CD4-positive, CD25-positive, alpha-beta regulatory T cell (primary cell): ENCODE measurements at regions not wholly inside any gene's neighbourhood (a gene's known extent, or its start where the extent isn't known, plus 50 kb on each side); places are given as distances from the start of the nearest gene placed in this dataset.

ENCODE experiments used
- ATAC-seq, 2 donors: fragments of 150-1000 bp; cut with Tn5 transposase; one replicate each; pipeline ENCODE4 v1.10.0; 2021; ENCODE audit warnings: low read depth in 2 of 2, moderate number of reproducible peaks in 2 of 2, moderate library complexity in 1 of 2
- DNase-seq, 3 donors: peaks; one replicate each; pipeline versions ENCODE4 v3.0.0 to v3.0.0-alpha.2; 2012 to 2022; ENCODE audit warnings: mixed read lengths in 1 of 3
- H3K27ac ChIP-seq: one replicate; pipeline ENCODE4 v1.7.0; 2013; ENCODE audit warnings: mild to moderate bottlenecking, low read length; ENCODE audit not compliant: insufficient read depth, poor library complexity, severe bottlenecking
- H3K27me3 ChIP-seq: one replicate; pipeline ENCODE4 v1.7.0; 2013; ENCODE audit warnings: low read length; ENCODE audit not compliant: control insufficient read depth, insufficient read depth
- H3K36me3 ChIP-seq: one replicate; pipeline ENCODE4 v1.7.0; 2013; ENCODE audit warnings: mild to moderate bottlenecking, low read length, moderate library complexity; ENCODE audit not compliant: control insufficient read depth, insufficient read depth
- H3K4me1 ChIP-seq: 2 replicates; pipeline ENCODE4 v1.7.0; 2013; ENCODE audit warnings: mild to moderate bottlenecking, low read length; ENCODE audit not compliant: insufficient read depth, control insufficient read depth, poor library complexity, severe bottlenecking
- H3K4me3 ChIP-seq: one replicate; pipeline ENCODE4 v1.7.0; 2013; ENCODE audit warnings: low read depth, mild to moderate bottlenecking, low read length, moderate library complexity
- H3K9me3 ChIP-seq, 2 experiments: 1 replicate in 1 of 2; 2 replicates in 1 of 2; pipeline ENCODE4 v1.7.0; 2013; ENCODE audit warnings: low read length in 2 of 2, mild to moderate bottlenecking in 1 of 2, moderate library complexity in 1 of 2; ENCODE audit not compliant: control insufficient read depth in 2 of 2
- H3K27ac Mint-ChIP-seq, 3 donors: one replicate each; pipeline ENCODE4 v1.8.0; 2020 to 2022; ENCODE audit warnings: mild to moderate bottlenecking in 3 of 3, mixed read lengths in 3 of 3, moderate library complexity in 2 of 3
- H3K27me3 Mint-ChIP-seq: one replicate; pipeline ENCODE4 v1.8.0; 2022; ENCODE audit warnings: mild to moderate bottlenecking, mixed read lengths
- H3K36me3 Mint-ChIP-seq: one replicate; pipeline ENCODE4 v1.8.0; 2020; ENCODE audit warnings: mixed read lengths
- H3K4me1 Mint-ChIP-seq, 4 donors: one replicate each; pipeline ENCODE4 v1.8.0; 2020 to 2022; ENCODE audit warnings: mixed read lengths in 4 of 4, mild to moderate bottlenecking in 1 of 4
- H3K4me3 Mint-ChIP-seq, 4 donors: one replicate each; pipeline ENCODE4 v1.8.0; 2020 to 2022; ENCODE audit warnings: mild to moderate bottlenecking in 4 of 4, mixed read lengths in 4 of 4, moderate library complexity in 3 of 4
- H3K9me3 Mint-ChIP-seq, 7 donors: one replicate each; pipeline ENCODE4 v1.8.0; 2020 to 2022; ENCODE audit warnings: mixed read lengths in 7 of 7, mild to moderate bottlenecking in 3 of 7, moderate library complexity in 2 of 7

DNA sequence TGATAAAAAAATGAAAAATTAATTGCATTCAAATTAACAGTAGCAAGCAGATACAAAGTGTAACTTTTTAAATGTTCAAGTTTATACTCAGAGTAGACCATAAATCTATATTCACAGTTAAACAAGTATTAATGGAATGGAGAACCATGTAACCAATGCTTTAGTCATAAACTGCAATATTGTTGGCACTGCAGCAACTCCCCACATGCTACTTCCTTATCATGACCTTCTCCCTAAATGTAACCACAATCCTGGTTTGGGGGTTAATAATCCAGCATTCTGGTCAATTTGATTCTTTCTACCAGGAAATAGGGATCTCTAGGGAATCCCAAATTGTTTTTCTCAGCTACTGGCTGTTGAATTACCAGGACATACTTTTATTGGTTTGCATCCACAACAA is 223.9 kb upstream of the DCAF8L1 start:
- no peaks in the 10 kb centered on the region for H3K36me3 Mint-ChIP-seq
- no peaks in the 10 kb centered on the region for H3K27me3 Mint-ChIP-seq
- H3K9me3 Mint-ChIP-seq, result peaks cover 0 to 11% (median 4%) of the 10 kb centered on the region in 7 donors

DNA sequence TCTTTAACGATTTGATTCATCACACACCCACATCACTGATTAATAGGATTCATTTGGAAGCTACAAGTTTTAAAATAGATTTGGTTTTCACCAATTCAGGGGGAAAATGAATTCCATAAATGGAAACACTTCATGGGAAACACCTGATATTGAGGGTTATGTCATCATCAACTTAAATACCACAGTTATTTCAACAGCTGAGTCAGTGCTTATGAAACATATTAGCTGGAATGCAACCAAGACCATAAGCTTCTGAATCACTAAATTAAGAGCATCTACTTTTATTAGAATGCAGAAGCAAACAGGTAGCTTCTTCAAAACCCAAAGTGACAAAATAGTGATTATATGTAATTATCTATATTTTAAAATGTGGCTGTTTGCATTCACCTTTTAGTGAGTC is 207.8 kb upstream of the DCAF8L1 start:
- no peak overlapping the region for H3K4me3 ChIP-seq
- no peaks in the 10 kb centered on the region for H3K36me3 Mint-ChIP-seq
- H3K27me3 ChIP-seq, result no peaks in the 10 kb centered on the region
- no peak overlapping the region for H3K27ac ChIP-seq
- H3K9me3 ChIP-seq, result no peaks in the 10 kb centered on the region
- H3K4me3 Mint-ChIP-seq, result no peak overlapping the region
- no peak overlapping the region for H3K27ac Mint-ChIP-seq
- DNase-seq (no peak), ATAC-seq (no peak)
- H3K4me1 Mint-ChIP-seq, result no peaks in the 10 kb centered on the region
- H3K9me3 Mint-ChIP-seq, result peaks cover 0 to 10% (median 3%) of the 10 kb centered on the region in 7 donors
- H3K4me1 ChIP-seq, result no peaks in the 10 kb centered on the region
- no peaks in the 10 kb centered on the region for H3K27me3 Mint-ChIP-seq
- H3K36me3 ChIP-seq, result no peaks in the 10 kb centered on the region

More for the DNA sequence above, 223.9 kb upstream of the DCAF8L1 start:
- H3K4me3 Mint-ChIP-seq, result no peak overlapping the region
- H3K27ac ChIP-seq, result no peak overlapping the region
- no peaks in the 10 kb centered on the region for H3K9me3 ChIP-seq
- no peaks in the 10 kb centered on the region for H3K27me3 ChIP-seq
- no peaks in the 10 kb centered on the region for H3K4me1 Mint-ChIP-seq
- ATAC-seq (no peak), DNase-seq (no peak)
- no peak overlapping the region for H3K27ac Mint-ChIP-seq
- H3K36me3 ChIP-seq, result no peaks in the 10 kb centered on the region
- H3K4me1 ChIP-seq, result no peaks in the 10 kb centered on the region
- no peak overlapping the region for H3K4me3 ChIP-seq

DNA sequence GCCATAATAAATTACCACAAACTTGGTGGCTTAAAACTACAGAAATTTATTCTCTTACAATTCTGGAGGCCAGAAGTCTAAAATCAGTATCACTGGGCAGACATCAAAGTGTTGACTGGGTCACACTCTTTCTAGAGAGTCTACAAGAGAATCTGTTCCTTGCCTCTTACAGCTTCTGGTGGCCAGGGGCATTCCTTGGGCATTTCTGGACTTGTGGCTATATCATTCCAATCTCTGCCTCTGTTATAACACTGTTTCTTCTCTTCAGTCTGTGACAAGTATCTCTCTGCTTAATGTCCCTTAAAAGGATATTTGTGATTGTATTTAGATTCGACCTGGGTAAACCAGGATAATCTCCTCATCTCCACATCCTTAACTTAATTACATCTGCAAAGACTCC is 207.3 kb upstream of the DCAF8L1 start:
- Mint-ChIP-seq H3K9me3 (peaks cover 0 to 10% (median 3%) of the 10 kb centered on the region in 7 donors), H3K4me3 (no peak overlapping the region), H3K36me3 (no peaks in the 10 kb centered on the region), H3K27ac (no peak overlapping the region), H3K4me1 (no peaks in the 10 kb centered on the region), H3K27me3 (no peaks in the 10 kb centered on the region)
- H3K4me3 ChIP-seq, result no peak overlapping the region
- H3K27me3 ChIP-seq, result no peaks in the 10 kb centered on the region
- no peak overlapping the region for H3K27ac ChIP-seq
- ATAC-seq (no peak), DNase-seq (no peak)
- no peaks in the 10 kb centered on the region for H3K9me3 ChIP-seq
- no peaks in the 10 kb centered on the region for H3K4me1 ChIP-seq
- H3K36me3 ChIP-seq, result no peaks in the 10 kb centered on the region

DNA sequence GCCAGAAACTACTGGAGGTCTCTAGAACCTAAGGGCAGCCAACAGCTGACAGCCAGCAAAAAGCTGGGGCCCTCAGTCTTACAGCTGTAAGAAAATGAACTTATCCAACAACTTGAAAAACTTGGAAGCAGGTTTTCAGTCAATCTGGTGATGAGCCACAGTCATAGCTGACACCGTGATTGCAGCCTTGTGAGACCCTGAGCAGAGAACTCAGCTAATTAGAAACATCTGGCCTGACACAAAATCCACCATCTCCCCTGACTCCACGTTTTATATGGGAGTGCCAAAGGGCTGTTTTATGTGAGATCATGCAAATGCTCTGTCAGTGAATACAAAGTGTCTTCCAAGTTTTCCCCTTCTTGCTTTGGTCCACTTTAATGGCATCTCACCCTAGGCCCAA is 198.8 kb upstream of the DCAF8L1 start:
- no peaks in the 10 kb centered on the region for H3K9me3 ChIP-seq
- H3K36me3 Mint-ChIP-seq, result no peaks in the 10 kb centered on the region
- ATAC-seq, result no peak

DNA sequence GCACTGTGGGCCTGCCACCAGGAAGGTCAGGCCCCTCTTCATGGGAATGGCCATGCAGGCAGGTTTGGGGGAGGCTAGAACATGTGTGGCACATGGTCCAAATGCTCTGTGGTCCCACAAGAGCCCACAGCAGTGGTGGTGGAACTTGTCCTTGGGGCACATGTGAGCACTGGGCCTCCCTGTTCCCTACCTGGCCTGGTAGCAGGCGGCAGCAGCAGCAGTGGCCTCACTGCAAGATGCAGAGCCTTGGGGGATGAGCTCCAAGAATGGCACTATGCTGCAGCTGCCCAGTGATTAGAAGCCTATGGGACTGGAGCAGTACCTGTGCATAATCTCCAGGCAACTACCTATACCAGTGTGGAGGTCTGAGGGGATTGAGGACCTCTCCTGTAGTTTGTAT is 197.0 kb upstream of the DCAF8L1 start:
- Histone ChIP-seq H3K9me3 (no peaks in the 10 kb centered on the region), H3K36me3 (no peaks in the 10 kb centered on the region), H3K4me1 (no peaks in the 10 kb centered on the region), H3K4me3 (no peak overlapping the region), H3K27me3 (no peaks in the 10 kb centered on the region), H3K27ac (no peak overlapping the region)
- Mint-ChIP-seq H3K9me3 (peaks cover 0 to 8% (median 0%) of the 10 kb centered on the region in 7 donors), H3K4me1 (no peaks in the 10 kb centered on the region), H3K4me3 (no peak overlapping the region), H3K27me3 (no peaks in the 10 kb centered on the region), H3K36me3 (no peaks in the 10 kb centered on the region), H3K27ac (no peak overlapping the region)
- no peak for ATAC-seq
- no peak for DNase-seq

More for the DNA sequence above, 198.8 kb upstream of the DCAF8L1 start:
- no peak overlapping the region for H3K4me3 ChIP-seq
- H3K27me3 ChIP-seq, result no peaks in the 10 kb centered on the region
- DNase-seq, result no peak
- H3K4me3 Mint-ChIP-seq, result no peak overlapping the region
- peaks cover 0 to 5% (median 0%) of the 10 kb centered on the region in 7 donors for H3K9me3 Mint-ChIP-seq
- no peak overlapping the region for H3K27ac ChIP-seq
- H3K27ac Mint-ChIP-seq, result no peak overlapping the region
- no peaks in the 10 kb centered on the region for H3K36me3 ChIP-seq
- no peaks in the 10 kb centered on the region for H3K27me3 Mint-ChIP-seq
- no peaks in the 10 kb centered on the region for H3K4me1 ChIP-seq
- H3K4me1 Mint-ChIP-seq, result no peaks in the 10 kb centered on the region

DNA sequence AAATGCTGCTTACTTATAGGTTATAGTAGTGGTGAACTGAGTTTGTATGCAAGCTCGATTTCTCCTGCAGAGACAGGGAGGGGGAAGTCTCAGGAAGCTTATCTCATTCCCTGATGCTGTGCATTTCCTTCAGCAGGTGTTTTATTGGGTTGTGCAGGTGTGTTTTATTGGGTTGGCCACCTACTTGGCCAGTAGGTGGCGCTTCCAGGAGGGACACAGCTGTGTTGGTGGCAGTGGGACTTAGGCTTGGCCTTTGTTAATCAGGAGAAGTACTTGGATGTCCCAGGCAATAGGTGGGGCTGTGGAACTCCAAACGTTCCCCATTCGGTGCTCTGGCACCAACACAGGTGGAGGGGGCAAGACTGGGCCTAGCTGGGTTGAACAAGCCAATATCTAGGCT is 196.0 kb upstream of the DCAF8L1 start:
- Histone ChIP-seq H3K27me3 (no peaks in the 10 kb centered on the region), H3K9me3 (no peaks in the 10 kb centered on the region), H3K4me3 (no peak overlapping the region), H3K4me1 (no peaks in the 10 kb centered on the region), H3K36me3 (no peaks in the 10 kb centered on the region), H3K27ac (no peak overlapping the region)
- Mint-ChIP-seq H3K27me3 (no peaks in the 10 kb centered on the region), H3K4me1 (no peaks in the 10 kb centered on the region), H3K4me3 (no peak overlapping the region), H3K27ac (no peak overlapping the region), H3K9me3 (peaks cover 0 to 11% (median 0%) of the 10 kb centered on the region in 7 donors), H3K36me3 (no peaks in the 10 kb centered on the region)
- no peak for DNase-seq
- ATAC-seq, result no peak

DNA sequence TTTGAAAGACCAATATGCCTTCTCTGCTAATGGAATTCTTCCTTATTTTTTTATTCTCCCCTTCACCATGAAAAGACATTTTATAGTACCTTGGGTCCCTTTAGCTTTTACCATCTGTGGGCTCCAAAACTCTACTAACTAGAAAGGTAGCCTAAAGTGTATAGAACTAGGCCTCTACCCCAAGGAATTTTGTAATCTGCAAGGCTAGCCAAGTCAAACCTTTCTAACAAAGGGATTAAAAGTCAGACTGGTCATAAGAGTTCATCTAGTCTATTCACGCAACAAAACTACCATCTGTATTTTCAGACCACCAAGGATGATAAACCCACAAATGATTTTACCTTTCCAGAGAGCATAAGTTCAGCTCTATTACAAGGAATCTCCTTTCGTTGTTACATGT is 189.5 kb upstream of the DCAF8L1 start:
- Mint-ChIP-seq H3K27me3 (no peaks in the 10 kb centered on the region), H3K4me3 (no peak overlapping the region), H3K4me1 (no peaks in the 10 kb centered on the region), H3K9me3 (peaks cover 0 to 19% (median 0%) of the 10 kb centered on the region in 7 donors), H3K27ac (no peak overlapping the region), H3K36me3 (no peaks in the 10 kb centered on the region)
- DNase-seq, result no peak
- Histone ChIP-seq H3K36me3 (no peaks in the 10 kb centered on the region), H3K4me1 (no peaks in the 10 kb centered on the region), H3K9me3 (no peaks in the 10 kb centered on the region), H3K4me3 (no peak overlapping the region), H3K27ac (no peak overlapping the region), H3K27me3 (no peaks in the 10 kb centered on the region)
- ATAC-seq, result no peak

DNA sequence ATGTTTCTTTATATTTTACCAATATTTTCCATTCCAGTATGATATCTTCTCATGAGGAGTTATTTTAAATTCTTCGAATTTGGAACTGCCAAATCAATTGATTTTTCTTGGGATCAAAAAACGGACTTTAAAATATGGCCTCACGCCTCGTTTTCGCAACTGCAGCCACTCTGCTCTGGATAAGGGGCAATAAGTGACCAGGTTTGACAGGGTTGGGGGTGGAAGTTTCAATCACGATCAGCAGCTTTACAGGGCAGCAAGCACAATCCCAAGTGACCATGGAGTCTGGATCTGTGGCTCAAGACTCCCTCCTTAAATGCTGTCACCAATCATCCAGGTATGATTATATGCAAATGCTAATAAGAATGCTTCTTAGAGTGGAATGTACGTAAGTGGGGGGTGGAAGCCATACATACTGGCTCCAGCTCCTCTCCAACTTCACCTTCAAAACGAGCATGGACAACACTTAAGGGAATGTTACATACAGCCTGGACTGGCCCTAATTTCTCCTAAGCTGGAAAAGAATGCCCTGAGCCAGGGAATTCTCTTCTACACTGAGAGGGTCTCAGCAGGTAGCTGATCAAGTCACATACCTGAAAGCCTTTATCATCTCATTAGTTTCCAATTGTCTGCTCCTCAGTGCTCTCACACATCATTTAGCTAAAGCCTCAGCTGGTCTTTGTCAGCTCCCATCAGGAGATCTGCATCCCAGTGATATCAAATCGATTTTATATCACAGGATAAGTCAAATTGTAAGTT is 176.9 kb upstream of the DCAF8L1 start:
- no peak overlapping the region for H3K4me3 ChIP-seq
- H3K9me3 Mint-ChIP-seq, result peaks cover 0 to 2% (median 0%) of the 10 kb centered on the region in 7 donors
- no peaks in the 10 kb centered on the region for H3K27me3 Mint-ChIP-seq
- H3K27ac Mint-ChIP-seq, result no peak overlapping the region
- no peak for ATAC-seq
- DNase-seq, result no peak
- no peak overlapping the region for H3K4me3 Mint-ChIP-seq
- H3K27me3 ChIP-seq, result no peaks in the 10 kb centered on the region
- no peak overlapping the region for H3K27ac ChIP-seq
- H3K36me3 ChIP-seq, result no peaks in the 10 kb centered on the region
- H3K4me1 Mint-ChIP-seq, result no peaks in the 10 kb centered on the region
- H3K36me3 Mint-ChIP-seq, result no peaks in the 10 kb centered on the region
- no peaks in the 10 kb centered on the region for H3K9me3 ChIP-seq
- H3K4me1 ChIP-seq, result no peaks in the 10 kb centered on the region
